SU-DHL-6 (cell line): ENCODE measurements at regions not wholly inside any gene's neighbourhood (a gene's known extent, or its start where the extent isn't known, plus 50 kb on each side); places are given as distances from the start of the nearest gene placed in this dataset.

Experiments used
- CTCF ChIP-seq: fragments of 200-600 bp; sonication (generic); IDR thresholded peaks from one replicate; pipeline ENCODE4 v1.5.1; 2017; ENCODE audit warnings: antibody characterized with exemption, mild to moderate bottlenecking, low read length, moderate library complexity; ENCODE audit not compliant: insufficient read depth, poor library complexity, severe bottlenecking
- EZH2phosphoT487 ChIP-seq: fragments of 200-600 bp; sonication (generic), shearing (Covaris generic); conservative IDR thresholded peaks from 2 replicates; pipeline ENCODE4 v1.6.1; 2018; ENCODE audit warnings: mild to moderate bottlenecking, antibody characterized with exemption, low read length, moderate library complexity, mixed read lengths

GRCh38 chr2:224126440-224126839 is 87.4 kb upstream of the SERPINE2 start:
- no peak for TF ChIP-seq CTCF
- no peak for TF ChIP-seq EZH2phosphoT487
